ENCODE measurements at regions not wholly inside any gene's neighbourhood (a gene's known extent, or its start where the extent isn't known, plus 50 kb on each side); places are given as distances from the start of the nearest gene placed in this dataset.

DNA sequence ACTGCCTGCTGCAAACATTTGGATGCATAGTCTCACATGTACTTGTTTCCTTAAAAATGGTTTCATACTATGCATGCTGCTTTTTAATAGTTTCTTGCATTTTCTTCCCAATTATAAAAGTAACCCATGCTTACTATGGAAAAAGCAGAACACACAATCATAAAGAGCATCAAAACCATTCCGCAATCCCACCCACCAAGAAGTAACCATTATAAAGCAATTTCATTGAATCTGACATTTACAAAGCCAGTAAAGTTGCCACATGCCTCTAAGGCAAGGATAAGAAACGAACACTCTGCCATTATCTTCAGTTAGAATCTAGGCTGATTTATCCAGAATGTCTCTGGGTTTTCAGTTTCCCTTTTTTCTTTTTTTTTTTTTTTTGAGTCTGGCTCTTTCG lies 92.7 kb upstream of the OSMR start:
- TF ChIP-seq MYC (IDR thresholded peaks at IDR 0.05; ENCODE audit: low read depth, low read length) (no peak), POLR2AphosphoS5 (IDR thresholded peaks at IDR 0.05; ENCODE audit: insufficient read depth, low read depth, low read length) (no peak), GATA2 (IDR thresholded peaks at IDR 0.05; ENCODE audit: insufficient read depth, insufficient read length, low read depth, low read length) (no peak), EZH2 (IDR thresholded peaks at IDR 0.05; ENCODE audit: borderline replicate concordance, low read depth, low read length, severe bottlenecking) (no peak), POLR2A (IDR thresholded peaks at IDR 0.05; ENCODE audit: low read depth, low read length) (no peak), FOS (IDR thresholded peaks at IDR 0.05; ENCODE audit: borderline replicate concordance, insufficient read depth, low read length) (no peak), JUN (IDR thresholded peaks at IDR 0.05; ENCODE audit: borderline replicate concordance, insufficient read depth, insufficient read length, low read depth) (no peak), CTCF (IDR thresholded peaks at IDR 0.05; ENCODE audit: extremely low read depth in 1 of 2, insufficient read depth in 1 of 2, low read depth in 1 of 2, low read length in 2 of 2) (no peak)
- TF ChIP-seq, protein P1, sequence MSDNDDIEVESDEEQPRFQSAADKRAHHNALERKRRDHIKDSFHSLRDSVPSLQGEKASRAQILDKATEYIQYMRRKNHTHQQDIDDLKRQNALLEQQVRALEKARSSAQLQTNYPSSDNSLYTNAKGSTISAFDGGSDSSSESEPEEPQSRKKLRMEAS (IDR thresholded peaks at IDR 0.05; ENCODE audit: insufficient read depth, insufficient read length): no peak
- Histone ChIP-seq H3K4me3 (replicated peaks in 1 of 3; ENCODE audit: insufficient read depth in 1 of 3, low read depth in 1 of 3, low read length in 3 of 3) (no peak overlapping the region), H3K9me3 (replicated peaks; ENCODE audit: control insufficient read depth, insufficient read depth, low read length) (no peaks in the 10 kb centered on the region), H3K27me3 (ENCODE audit: control insufficient read depth in 2 of 2, insufficient read depth in 2 of 2, low read length in 2 of 2) (peaks cover 7 to 15% of the 10 kb centered on the region in 2 experiments), H3K4me1 (ENCODE audit: control insufficient read depth, extremely low read depth, insufficient read depth, low read length) (no peaks in the 10 kb centered on the region), H4K20me1 (replicated peaks; ENCODE audit: control insufficient read depth, extremely low read depth, insufficient read depth, low read length) (no peaks in the 10 kb centered on the region), H3K9me1 (replicated peaks; ENCODE audit: control insufficient read depth, extremely low read depth, insufficient read depth, low read length) (no peaks in the 10 kb centered on the region), H2AFZ (ENCODE audit: low read depth, low read length) (no peak overlapping the region), H3K9ac (replicated peaks; ENCODE audit: extremely low read depth, insufficient read depth, low read length) (no peak overlapping the region), H3K79me2 (ENCODE audit: control insufficient read depth, insufficient read depth, low read length) (no peaks in the 10 kb centered on the region), H3K4me2 (ENCODE audit: insufficient read depth, low read length) (no peak overlapping the region), H3K27ac (ENCODE audit: insufficient read depth, low read depth, low read length) (no peak overlapping the region), H3K36me3 (ENCODE audit: control insufficient read depth in 2 of 2, extremely low read depth in 1 of 2, insufficient read depth in 2 of 2, low read length in 2 of 2) (no peaks in the 10 kb centered on the region)
- DNase-seq (ENCODE audit: low read depth, low spot score) (no peak), FAIRE-seq (no peak)
- no TSS peak for BruUV-seq (replicated peaks)
- ChIA-PET POLR2A (no interaction called here), CTCF (interaction anchor here (1.0 to 3.7 kb wide), 3 partner anchors 57 to 312 kb away, joined by 3 to 17 read pairs (median 8); no protein-coding TSS in a partner anchor)
- dilution Hi-C loops (cut with MboI; ENCODE audit: extremely low pct_ligation_motif_present, low sequenced_read_pairs): no loop called here
- intact Hi-C loops (cut with micrococcal nuclease): no loop called here
